ENCODE measurements at regions not wholly inside any gene's neighbourhood (a gene's known extent, or its start where the extent isn't known, plus 50 kb on each side); places are given as distances from the start of the nearest gene placed in this dataset.

- H3K4me3 Mint-ChIP-seq (ENCODE audit: unreplicated experiment) = no peak overlapping the region
- H3K27ac Mint-ChIP-seq (ENCODE audit: low read depth, unreplicated experiment) = no peak overlapping the region
- no peaks in the 10 kb centered on the region for H3K4me1 Mint-ChIP-seq (ENCODE audit: insufficient read depth, unreplicated experiment)
- TF ChIP-seq CTCF (IDR thresholded peaks at IDR 0.05; ENCODE audit: unreplicated experiment) = no peak
- H3K27me3 Mint-ChIP-seq (ENCODE audit: insufficient read depth, unreplicated experiment) = no peaks in the 10 kb centered on the region
- H3K36me3 Mint-ChIP-seq (ENCODE audit: insufficient read depth, unreplicated experiment) = no peaks in the 10 kb centered on the region
- no TSS peak for BruUV-seq (replicated peaks)
- H3K9me3 Mint-ChIP-seq (ENCODE audit: unreplicated experiment) = peaks cover 21% of the 10 kb centered on the region
- intact Hi-C loops (cut with micrococcal nuclease) = no loop called here
- no peak for DNase-seq (ENCODE audit: unreplicated experiment)
- ChIA-PET POLR2A (interaction anchor here (0.5 to 0.7 kb wide), 3 partner anchors 17 to 1530 kb away, joined by 3 read pairs; no protein-coding TSS in a partner anchor), CTCF (interaction anchor here (0.6 kb wide), 1 partner anchor 577 kb away, joined by 3 read pairs; no protein-coding TSS in a partner anchor)
These were observed 225.5 kb downstream of the HDGFL1 start for GRCh38 chr6:22794844-22795243.

GRCh38 chr6:22800451-22800850 is 231.1 kb downstream of the HDGFL1 start:
- no peak overlapping the region for H3K4me3 Mint-ChIP-seq (ENCODE audit: unreplicated experiment)
- no peaks in the 10 kb centered on the region for H3K27me3 Mint-ChIP-seq (ENCODE audit: insufficient read depth, unreplicated experiment)
- no peaks in the 10 kb centered on the region for H3K4me1 Mint-ChIP-seq (ENCODE audit: insufficient read depth, unreplicated experiment)
- intact Hi-C loops (cut with micrococcal nuclease) = no loop called here
- no peak for TF ChIP-seq CTCF (IDR thresholded peaks at IDR 0.05; ENCODE audit: unreplicated experiment)
- BruUV-seq (replicated peaks) = no TSS peak
- no peak for DNase-seq (ENCODE audit: unreplicated experiment)
- ChIA-PET POLR2A (interaction anchor here (0.6 kb wide), 1 partner anchor 37 kb away, joined by 4 read pairs; no protein-coding TSS in a partner anchor), CTCF (no interaction called here)
- H3K36me3 Mint-ChIP-seq (ENCODE audit: insufficient read depth, unreplicated experiment) = no peaks in the 10 kb centered on the region
- H3K27ac Mint-ChIP-seq (ENCODE audit: low read depth, unreplicated experiment) = no peak overlapping the region
- H3K9me3 Mint-ChIP-seq (ENCODE audit: unreplicated experiment) = peaks cover 9% of the 10 kb centered on the region

GRCh38 chr6:22801831-22802230 is 232.5 kb downstream of the HDGFL1 start:
- ChIA-PET POLR2A (no interaction called here), CTCF (interaction anchor here (0.6 kb wide), 2 partner anchors 10 to 116 kb away, joined by 3 read pairs; no protein-coding TSS in a partner anchor)
- H3K4me1 Mint-ChIP-seq (ENCODE audit: insufficient read depth, unreplicated experiment) = no peaks in the 10 kb centered on the region
- H3K4me3 Mint-ChIP-seq (ENCODE audit: unreplicated experiment) = no peak overlapping the region
- DNase-seq (ENCODE audit: unreplicated experiment) = peak; percentile 38
- no peak for TF ChIP-seq CTCF (IDR thresholded peaks at IDR 0.05; ENCODE audit: unreplicated experiment)
- H3K27me3 Mint-ChIP-seq (ENCODE audit: insufficient read depth, unreplicated experiment) = no peaks in the 10 kb centered on the region
- no TSS peak for BruUV-seq (replicated peaks)
- intact Hi-C loops (cut with micrococcal nuclease) = no loop called here
- no peak overlapping the region for H3K27ac Mint-ChIP-seq (ENCODE audit: low read depth, unreplicated experiment)
- H3K36me3 Mint-ChIP-seq (ENCODE audit: insufficient read depth, unreplicated experiment) = no peaks in the 10 kb centered on the region
- H3K9me3 Mint-ChIP-seq (ENCODE audit: unreplicated experiment) = no peaks in the 10 kb centered on the region

GRCh38 chr6:22804620-22805261 is 235.4 kb downstream of the HDGFL1 start:
- no peak for DNase-seq (ENCODE audit: unreplicated experiment)
- no peak overlapping the region for H3K27ac Mint-ChIP-seq (ENCODE audit: low read depth, unreplicated experiment)
- intact Hi-C loops (cut with micrococcal nuclease) = loop anchor here (5.0 kb wide), 1 partner anchor 192 kb away; no protein-coding TSS in a partner anchor
- H3K27me3 Mint-ChIP-seq (ENCODE audit: insufficient read depth, unreplicated experiment) = no peaks in the 10 kb centered on the region
- H3K9me3 Mint-ChIP-seq (ENCODE audit: unreplicated experiment) = no peaks in the 10 kb centered on the region
- no peaks in the 10 kb centered on the region for H3K36me3 Mint-ChIP-seq (ENCODE audit: insufficient read depth, unreplicated experiment)
- H3K4me1 Mint-ChIP-seq (ENCODE audit: insufficient read depth, unreplicated experiment) = no peaks in the 10 kb centered on the region
- TF ChIP-seq CTCF (IDR thresholded peaks at IDR 0.05; ENCODE audit: unreplicated experiment) = no peak
- POLR2A ChIA-PET = no interaction called here
- CTCF ChIA-PET = interaction anchor here (0.6 kb wide), 1 partner anchor 1518 kb away, joined by 3 read pairs; no protein-coding TSS in a partner anchor
- no peak overlapping the region for H3K4me3 Mint-ChIP-seq (ENCODE audit: unreplicated experiment)
- no TSS peak for BruUV-seq (replicated peaks)
